GM12864 (cell line): ENCODE measurements at regions not wholly inside any gene's neighbourhood (a gene's known extent, or its start where the extent isn't known, plus 50 kb on each side); places are given as distances from the start of the nearest gene placed in this dataset.
"Not testable (repeated sequence)": the region's sequence is repeated elsewhere in the genome, so short reads cannot be mapped to it uniquely, and the experiment has no call there.

Experiments
- DNase-seq: peaks from one replicate; pipeline ENCODE4 v3.0.0-alpha.2; 2011; ENCODE audit warnings: low read depth
- H3K4me3 ChIP-seq: 2 replicates; pipeline ENCODE4 v1.5.1; 2011; ENCODE audit warnings: mild to moderate bottlenecking, low read depth, low read length, control low read depth
- CTCF ChIP-seq: IDR thresholded peaks from 2 replicates; pipeline ENCODE4 v1.5.1; 2011; ENCODE audit warnings: low read depth, mild to moderate bottlenecking, moderate library complexity, low read length, control low read depth, inconsistent platforms; ENCODE audit errors: missing control alignments

- H3K4me3 ChIP-seq: no peak overlapping the region
- TF ChIP-seq CTCF: no peak
- DNase-seq: no peak
Observed at GRCh38 chr2:7094231-7094741, 177.1 kb downstream of the RNF144A start.

DNA sequence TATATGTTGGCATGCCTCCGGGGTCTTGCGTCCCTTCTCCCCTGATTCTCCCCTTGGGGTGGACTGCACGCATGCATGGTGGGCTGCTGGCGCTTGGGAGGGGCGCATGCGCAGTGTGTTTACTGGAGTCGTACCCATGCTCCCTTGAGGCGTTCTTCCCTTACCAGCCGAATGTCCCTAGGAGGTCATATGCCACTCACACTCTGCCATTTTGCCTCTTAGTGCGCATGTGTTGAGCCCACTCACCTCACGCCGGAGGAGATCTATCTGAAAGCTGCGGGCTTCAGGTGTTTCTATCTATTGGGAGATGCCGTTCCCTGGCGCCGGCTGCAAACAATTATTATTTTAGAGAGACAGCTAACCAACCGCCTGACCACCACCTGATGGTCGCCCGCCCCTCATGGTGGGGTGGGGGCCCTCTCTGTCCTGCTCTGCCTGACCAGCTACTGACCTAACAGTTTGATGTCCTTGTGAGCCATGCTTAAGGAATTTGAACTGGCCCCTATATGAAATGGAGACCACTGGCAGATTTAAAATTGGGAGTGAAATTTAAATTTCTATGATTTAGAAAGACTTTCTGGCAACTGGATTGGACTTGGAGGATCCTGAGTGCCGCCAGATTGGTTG lies 179.6 kb downstream of the RNF144A start:
- TF ChIP-seq CTCF: no peak
- no peak for DNase-seq
- no peak overlapping the region for H3K4me3 ChIP-seq

DNA sequence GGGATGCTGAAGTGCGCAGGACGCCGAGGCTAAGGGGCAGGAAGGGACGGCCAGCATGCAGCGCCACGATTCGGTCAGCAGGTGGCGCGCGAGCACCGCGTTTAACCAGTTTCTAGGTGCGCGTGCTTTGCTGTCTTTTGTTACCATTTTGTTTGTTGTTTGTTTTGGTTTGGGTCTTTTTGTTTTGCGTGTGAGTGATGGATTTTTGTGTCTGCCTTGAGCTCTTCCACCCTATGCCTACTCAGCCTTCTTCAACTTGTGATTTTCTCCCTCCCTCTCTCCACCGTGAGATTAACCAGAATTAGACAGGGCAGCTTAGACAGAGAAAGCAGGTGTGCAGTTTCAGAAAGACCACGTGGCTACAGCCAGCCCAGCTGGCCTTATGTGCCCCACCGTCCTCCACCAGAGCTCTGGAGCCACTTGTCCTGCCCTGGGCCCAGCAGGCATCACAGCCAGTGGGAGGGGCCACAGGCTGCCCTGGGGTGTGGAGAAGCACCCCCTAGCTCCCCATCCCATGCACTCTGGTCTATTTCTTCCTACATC lies 180.2 kb downstream of the RNF144A start:
- TF ChIP-seq CTCF: peak; percentile 99
- DNase-seq: peak; percentile 8
- no peak overlapping the region for H3K4me3 ChIP-seq

DNA sequence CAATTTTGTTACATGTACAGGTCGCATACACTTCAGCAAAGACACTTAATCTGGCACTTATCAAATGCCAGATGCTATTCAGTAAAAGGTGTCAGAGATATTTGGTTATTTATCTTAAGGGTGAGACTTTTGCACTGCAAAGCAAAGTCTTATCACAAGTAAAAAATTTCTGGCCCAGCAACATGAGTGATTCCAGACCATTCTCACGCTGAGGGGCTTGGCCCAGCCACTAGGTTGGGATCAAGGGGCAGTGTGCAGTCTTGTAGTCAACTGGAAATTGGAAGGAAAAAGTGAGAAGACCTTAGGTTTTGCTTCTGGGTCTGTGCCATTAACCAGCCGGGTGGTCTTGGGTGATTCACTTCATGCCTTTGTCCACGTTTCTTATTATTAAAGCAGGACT lies 181.6 kb downstream of the RNF144A start:
- DNase-seq: no peak
- no peak overlapping the region for H3K4me3 ChIP-seq
- no peak for TF ChIP-seq CTCF

- H3K4me3 ChIP-seq, DNase-seq: not testable (repeated sequence)
Observed at GRCh38 chr2:7099687-7100086, 182.5 kb downstream of the RNF144A start.

GRCh38 chr2:7102826-7103225 lies 185.6 kb downstream of the RNF144A start:
- TF ChIP-seq CTCF: no peak
- no peak for DNase-seq
- no peak overlapping the region for H3K4me3 ChIP-seq

- TF ChIP-seq CTCF: no peak
- peak; percentile 19 for DNase-seq
- H3K4me3 ChIP-seq: no peak overlapping the region
Observed at GRCh38 chr2:7108792-7109532, 191.8 kb downstream of the RNF144A start.
